ENCODE measurements at regions not wholly inside any gene's neighbourhood (a gene's known extent, or its start where the extent isn't known, plus 50 kb on each side); places are given as distances from the start of the nearest gene placed in this dataset.

DNA sequence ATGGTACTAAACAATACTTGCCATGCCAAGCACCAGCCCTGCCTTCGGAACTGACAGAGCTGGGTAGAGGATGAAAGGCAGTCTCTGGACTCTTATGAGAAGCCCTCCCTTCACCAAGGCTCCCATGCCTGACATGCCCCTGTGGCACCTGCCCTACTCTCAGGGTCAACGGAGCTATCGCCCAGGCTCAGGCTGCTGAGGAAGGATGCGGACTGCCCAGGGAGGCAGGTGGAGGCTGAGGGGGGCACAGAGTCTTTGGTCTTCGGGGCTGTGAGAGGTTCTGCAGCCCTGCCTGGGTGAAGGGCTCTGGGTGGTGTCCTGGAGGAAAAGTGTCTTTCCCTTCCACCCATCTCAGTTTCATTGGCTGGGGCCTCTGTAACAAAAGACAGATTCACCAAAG, 290.8 kb upstream of the B3GAT1 start (continued):
- TF ChIP-seq MYBL2 (IDR thresholded peaks at IDR 0.05; ENCODE audit: low read depth) (no peak), MYBL2 (CRISPR knock-in tag; IDR thresholded peaks at IDR 0.05; ENCODE audit: borderline replicate concordance) (no peak), FOS (IDR thresholded peaks at IDR 0.05; ENCODE audit: extremely low read depth, insufficient read length) (no peak), SRSF3 (IDR thresholded peaks at IDR 0.05; ENCODE audit: insufficient read depth, low read length) (no peak), SIN3B (IDR thresholded peaks at IDR 0.05; ENCODE audit: low read depth) (no peak), NR2F6 (CRISPR knock-in tag; IDR thresholded peaks at IDR 0.05) (no peak), PRMT5 (CRISPR knock-in tag; IDR thresholded peaks at IDR 0.05) (no peak), ZKSCAN1 (IDR thresholded peaks at IDR 0.05; ENCODE audit: low read depth, low read length) (no peak), NONO (IDR thresholded peaks at IDR 0.05; ENCODE audit: low read depth in 2 of 2, low read length in 1 of 2) (no peak)
- TF ChIP-seq, protein P1, sequence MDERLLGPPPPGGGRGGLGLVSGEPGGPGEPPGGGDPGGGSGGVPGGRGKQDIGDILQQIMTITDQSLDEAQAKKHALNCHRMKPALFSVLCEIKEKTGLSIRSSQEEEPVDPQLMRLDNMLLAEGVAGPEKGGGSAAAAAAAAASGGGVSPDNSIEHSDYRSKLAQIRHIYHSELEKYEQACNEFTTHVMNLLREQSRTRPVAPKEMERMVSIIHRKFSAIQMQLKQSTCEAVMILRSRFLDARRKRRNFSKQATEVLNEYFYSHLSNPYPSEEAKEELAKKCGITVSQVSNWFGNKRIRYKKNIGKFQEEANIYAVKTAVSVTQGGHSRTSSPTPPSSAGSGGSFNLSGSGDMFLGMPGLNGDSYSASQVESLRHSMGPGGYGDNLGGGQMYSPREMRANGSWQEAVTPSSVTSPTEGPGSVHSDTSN (CRISPR knock-in tag; IDR thresholded peaks at IDR 0.05; ENCODE audit: low read depth): no peak
- TF ChIP-seq, protein P1 (tag; conservative IDR thresholded peaks at IDR 0.05; ENCODE audit: low read depth): no peak
- TF ChIP-seq, protein P2, sequence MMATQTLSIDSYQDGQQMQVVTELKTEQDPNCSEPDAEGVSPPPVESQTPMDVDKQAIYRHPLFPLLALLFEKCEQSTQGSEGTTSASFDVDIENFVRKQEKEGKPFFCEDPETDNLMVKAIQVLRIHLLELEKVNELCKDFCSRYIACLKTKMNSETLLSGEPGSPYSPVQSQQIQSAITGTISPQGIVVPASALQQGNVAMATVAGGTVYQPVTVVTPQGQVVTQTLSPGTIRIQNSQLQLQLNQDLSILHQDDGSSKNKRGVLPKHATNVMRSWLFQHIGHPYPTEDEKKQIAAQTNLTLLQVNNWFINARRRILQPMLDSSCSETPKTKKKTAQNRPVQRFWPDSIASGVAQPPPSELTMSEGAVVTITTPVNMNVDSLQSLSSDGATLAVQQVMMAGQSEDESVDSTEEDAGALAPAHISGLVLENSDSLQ (IDR thresholded peaks at IDR 0.05): no peak
